ENCODE measurements at regions not wholly inside any gene's neighbourhood (a gene's known extent, or its start where the extent isn't known, plus 50 kb on each side); places are given as distances from the start of the nearest gene placed in this dataset.

DNA sequence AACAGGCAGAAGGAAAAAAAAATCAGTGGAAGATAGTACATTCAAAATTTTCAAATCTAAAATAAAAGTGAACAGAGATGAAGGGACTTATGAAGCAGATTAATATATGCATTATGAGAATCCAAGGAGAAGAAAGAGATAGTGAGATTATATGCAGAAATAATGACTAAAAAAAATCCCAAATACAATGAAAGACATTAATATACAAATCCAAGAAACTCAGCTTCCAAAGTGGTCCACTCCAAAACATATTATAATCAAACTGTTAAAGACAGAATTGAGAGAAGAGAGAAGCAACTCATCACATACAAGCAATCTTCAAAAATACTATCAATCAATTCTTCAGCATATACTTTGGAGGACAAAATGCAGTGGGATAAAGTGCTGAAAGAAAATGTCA, 73.5 kb upstream of the CARMIL1 start:
- TF ChIP-seq MAX (CRISPR knock-in tag; IDR thresholded peaks at IDR 0.05) (no peak), CTCF (IDR thresholded peaks at IDR 0.05) (no peak), GABPB1 (CRISPR knock-in tag; IDR thresholded peaks at IDR 0.05) (no peak), MYBL2 (CRISPR knock-in tag; IDR thresholded peaks at IDR 0.05) (no peak), ZNF219 (CRISPR knock-in tag; IDR thresholded peaks at IDR 0.05; ENCODE audit: borderline replicate concordance) (no peak), ZNF281 (CRISPR knock-in tag; IDR thresholded peaks at IDR 0.05) (no peak)

All from WTC11 (cell line).